GM21737 (cell line): ENCODE measurements at regions not wholly inside any gene's neighbourhood (a gene's known extent, or its start where the extent isn't known, plus 50 kb on each side); places are given as distances from the start of the nearest gene placed in this dataset.

Source experiments
- ATAC-seq: cut with Tn5 transposase; IDR thresholded peaks from one replicate; pipeline ENCODE4 v1.9.1; 2021; ENCODE audit warnings: mild to moderate bottlenecking, moderate library complexity; ENCODE audit not compliant: unreplicated experiment

GRCh38 chr9:1658661-1659362 lies 356.3 kb upstream of the SMARCA2 start:
- no peak for ATAC-seq

- ATAC-seq = no peak
Measured at GRCh38 chr9:1659363-1659690, 355.8 kb upstream of the SMARCA2 start.

GRCh38 chr9:1668441-1668840 lies 346.7 kb upstream of the SMARCA2 start:
- no peak for ATAC-seq

- no peak for ATAC-seq
Measured at GRCh38 chr9:1673300-1673699, 341.8 kb upstream of the SMARCA2 start.

GRCh38 chr9:1676771-1677170 lies 338.4 kb upstream of the SMARCA2 start:
- no peak for ATAC-seq

GRCh38 chr9:1683951-1684350 lies 331.2 kb upstream of the SMARCA2 start:
- no peak for ATAC-seq

GRCh38 chr9:1698991-1699390 lies 316.2 kb upstream of the SMARCA2 start:
- no peak for ATAC-seq

GRCh38 chr9:1701113-1701512 lies 314.0 kb upstream of the SMARCA2 start:
- no peak for ATAC-seq

GRCh38 chr9:1702701-1703100 lies 312.4 kb upstream of the SMARCA2 start:
- ATAC-seq = no peak

GRCh38 chr9:1707291-1707690 lies 307.9 kb upstream of the SMARCA2 start:
- no peak for ATAC-seq

GRCh38 chr9:1708219-1708618 lies 306.9 kb upstream of the SMARCA2 start:
- no peak for ATAC-seq

GRCh38 chr9:1709347-1709746 lies 305.8 kb upstream of the SMARCA2 start:
- no peak for ATAC-seq

GRCh38 chr9:1712861-1713450 lies 302.2 kb upstream of the SMARCA2 start:
- no peak for ATAC-seq

- ATAC-seq = no peak
Measured at GRCh38 chr9:1713841-1714240, 301.3 kb upstream of the SMARCA2 start.

- ATAC-seq = no peak
Measured at GRCh38 chr9:1717882-1718281, 297.3 kb upstream of the SMARCA2 start.

GRCh38 chr9:1718836-1719235 lies 296.3 kb upstream of the SMARCA2 start:
- no peak for ATAC-seq

- ATAC-seq = no peak
Measured at GRCh38 chr9:1721196-1721595, 294.0 kb upstream of the SMARCA2 start.

GRCh38 chr9:1722404-1722803 lies 292.7 kb upstream of the SMARCA2 start:
- ATAC-seq = no peak

GRCh38 chr9:1723522-1724015 lies 291.6 kb upstream of the SMARCA2 start:
- ATAC-seq = no peak

GRCh38 chr9:1726993-1727759 lies 288.0 kb upstream of the SMARCA2 start:
- no peak for ATAC-seq

- no peak for ATAC-seq
Measured at GRCh38 chr9:1729631-1730030, 285.5 kb upstream of the SMARCA2 start.

- ATAC-seq = no peak
Measured at GRCh38 chr9:1732670-1733069, 282.5 kb upstream of the SMARCA2 start.
